Suprapubic skin (tissue), 4 donors: ENCODE measurements at regions not wholly inside any gene's neighbourhood (a gene's known extent, or its start where the extent isn't known, plus 50 kb on each side); places are given as distances from the start of the nearest gene placed in this dataset.

Experiments used
- CTCF ChIP-seq, 2 donors: fragments of 200-600 bp in 1 of 2; fragments of 450-650 bp in 1 of 2; sonication (generic) in 1 of 2; IDR thresholded peaks; one replicate each; pipeline ENCODE4 v1.5.1; 2016 to 2019; ENCODE audit warnings: antibody characterized with exemption in 2 of 2, mild to moderate bottlenecking in 1 of 2, moderate library complexity in 1 of 2
- POLR2A ChIP-seq, 2 donors: fragments of 450-650 bp; IDR thresholded peaks; one replicate each; pipeline ENCODE4 v1.6.1; 2017; ENCODE audit warnings: antibody characterized with exemption in 2 of 2, mild to moderate bottlenecking in 2 of 2, moderate library complexity in 2 of 2
- POLR2AphosphoS5 ChIP-seq, 3 donors: sonication (generic); formaldehyde crosslinking; IDR thresholded peaks; one replicate each; pipeline ENCODE4 v1.6.1; 2017; ENCODE audit warnings: antibody characterized with exemption in 3 of 3

- no peak for TF ChIP-seq CTCF (IDR thresholded peaks at IDR 0.05)
- TF ChIP-seq POLR2A (IDR thresholded peaks at IDR 0.05) = no peak
- no peak for TF ChIP-seq POLR2AphosphoS5 (IDR thresholded peaks at IDR 0.05)
Observed at GRCh38 chr6:92496527-92496926, 922.8 kb downstream of the EPHA7 start.
